Chondrocyte (in vitro differentiated cells): ENCODE measurements at regions not wholly inside any gene's neighbourhood (a gene's known extent, or its start where the extent isn't known, plus 50 kb on each side); places are given as distances from the start of the nearest gene placed in this dataset.

ENCODE experiments used
- DNase-seq: peaks from one replicate; pipeline ENCODE4 v3.0.0; 2021; ENCODE audit warnings: mixed read lengths, low spot score
- H3K27ac Mint-ChIP-seq: one replicate; pipeline ENCODE4 v1.8.0; 2021; ENCODE audit warnings: mild to moderate bottlenecking, moderate library complexity, mixed read lengths; ENCODE audit not compliant: unreplicated experiment
- H3K27me3 Mint-ChIP-seq: 2 replicates; pipeline ENCODE4 v1.8.0; 2021; ENCODE audit warnings: low read depth, mixed read lengths
- H3K36me3 Mint-ChIP-seq: 2 replicates; pipeline ENCODE4 v1.8.0; 2021; ENCODE audit warnings: low read depth, mixed read lengths
- H3K4me1 Mint-ChIP-seq: 2 replicates; pipeline ENCODE4 v1.8.0; 2021; ENCODE audit warnings: low read depth, mild to moderate bottlenecking, mixed read lengths
- H3K4me3 Mint-ChIP-seq: one replicate; pipeline ENCODE4 v1.8.0; 2021; ENCODE audit warnings: mild to moderate bottlenecking, moderate library complexity, mixed read lengths; ENCODE audit not compliant: unreplicated experiment
- H3K9me3 Mint-ChIP-seq: 2 replicates; pipeline ENCODE4 v1.8.0; 2021; ENCODE audit warnings: low read depth, mixed read lengths
- TF ChIP-seq, protein P1 (sequence below): fragments of 200-600 bp; sonication (generic); IDR thresholded peaks from 2 replicates; pipeline ENCODE4 v1.5.0; 2021; ENCODE audit warnings: antibody characterized with exemption, mild to moderate bottlenecking, moderate library complexity

DNA sequence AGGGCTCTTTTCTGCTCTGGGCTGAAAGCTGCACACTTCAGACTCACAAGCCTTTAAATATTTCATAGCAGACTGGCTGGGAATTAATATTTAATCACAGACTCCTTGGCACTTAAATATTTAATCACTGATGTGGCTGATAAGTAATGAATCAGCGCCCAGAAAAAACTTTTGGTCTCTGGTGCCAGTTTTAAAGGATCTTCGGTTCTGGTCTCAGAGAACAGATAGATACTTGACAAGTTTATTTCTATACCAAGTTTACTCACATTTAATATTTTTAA lies 201.2 kb downstream of the MYCN start:
- Mint-ChIP-seq H3K9me3 (no peaks in the 10 kb centered on the region), H3K27me3 (peaks cover 6% of the 10 kb centered on the region), H3K36me3 (no peaks in the 10 kb centered on the region), H3K4me3 (no peak overlapping the region), H3K4me1 (no peaks in the 10 kb centered on the region), H3K27ac (no peak overlapping the region)
- DNase-seq = no peak
- TF ChIP-seq, protein P1, sequence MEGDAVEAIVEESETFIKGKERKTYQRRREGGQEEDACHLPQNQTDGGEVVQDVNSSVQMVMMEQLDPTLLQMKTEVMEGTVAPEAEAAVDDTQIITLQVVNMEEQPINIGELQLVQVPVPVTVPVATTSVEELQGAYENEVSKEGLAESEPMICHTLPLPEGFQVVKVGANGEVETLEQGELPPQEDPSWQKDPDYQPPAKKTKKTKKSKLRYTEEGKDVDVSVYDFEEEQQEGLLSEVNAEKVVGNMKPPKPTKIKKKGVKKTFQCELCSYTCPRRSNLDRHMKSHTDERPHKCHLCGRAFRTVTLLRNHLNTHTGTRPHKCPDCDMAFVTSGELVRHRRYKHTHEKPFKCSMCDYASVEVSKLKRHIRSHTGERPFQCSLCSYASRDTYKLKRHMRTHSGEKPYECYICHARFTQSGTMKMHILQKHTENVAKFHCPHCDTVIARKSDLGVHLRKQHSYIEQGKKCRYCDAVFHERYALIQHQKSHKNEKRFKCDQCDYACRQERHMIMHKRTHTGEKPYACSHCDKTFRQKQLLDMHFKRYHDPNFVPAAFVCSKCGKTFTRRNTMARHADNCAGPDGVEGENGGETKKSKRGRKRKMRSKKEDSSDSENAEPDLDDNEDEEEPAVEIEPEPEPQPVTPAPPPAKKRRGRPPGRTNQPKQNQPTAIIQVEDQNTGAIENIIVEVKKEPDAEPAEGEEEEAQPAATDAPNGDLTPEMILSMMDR = no peak

DNA sequence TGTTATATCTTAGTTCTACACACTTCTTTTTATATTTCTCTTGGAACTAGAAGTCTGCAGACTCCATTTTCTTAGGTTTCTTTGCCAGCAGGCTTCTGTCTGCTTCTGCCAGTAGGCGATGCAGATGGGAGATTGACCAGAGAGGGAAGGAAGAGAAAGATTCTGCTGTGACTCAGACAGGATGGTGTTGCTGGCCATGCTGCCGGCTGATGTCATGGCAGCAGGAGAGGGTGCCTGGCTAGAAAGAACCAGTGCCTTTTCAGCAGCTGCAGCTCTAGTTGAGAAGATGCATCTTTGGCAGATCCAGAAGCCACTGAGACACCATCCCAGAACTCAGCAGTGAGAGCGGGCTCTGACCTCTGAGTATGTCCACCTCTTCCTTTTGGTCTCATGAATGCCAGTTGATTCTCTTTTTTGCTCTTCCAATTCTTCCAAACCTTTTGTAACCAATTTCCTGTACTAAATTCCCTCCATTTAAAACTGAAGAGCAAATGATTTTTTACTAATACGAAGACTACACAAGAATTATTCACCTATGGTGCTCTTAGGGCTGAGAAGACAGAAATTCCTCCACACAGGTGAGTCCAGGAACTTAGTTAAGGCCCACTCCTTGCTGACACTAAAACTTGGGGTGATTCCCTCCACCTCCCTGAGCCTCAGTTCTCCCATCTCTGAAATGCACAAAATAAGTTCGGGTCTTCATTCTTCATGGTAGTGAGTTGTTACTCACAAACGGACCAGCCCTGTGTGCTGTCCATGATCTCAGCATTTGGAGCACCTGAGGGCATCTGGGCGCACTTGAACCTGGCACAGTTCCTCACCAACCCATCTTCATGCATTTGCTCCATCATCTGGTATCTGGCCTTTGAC lies 200.7 kb downstream of the MYCN start:
- no peak overlapping the region for H3K27ac Mint-ChIP-seq
- H3K4me1 Mint-ChIP-seq = no peaks in the 10 kb centered on the region
- H3K27me3 Mint-ChIP-seq = peaks cover 6% of the 10 kb centered on the region
- H3K4me3 Mint-ChIP-seq = no peak overlapping the region
- TF ChIP-seq, protein P1 = no peak
- no peaks in the 10 kb centered on the region for H3K36me3 Mint-ChIP-seq
- no peak for DNase-seq
- H3K9me3 Mint-ChIP-seq = no peaks in the 10 kb centered on the region

DNA sequence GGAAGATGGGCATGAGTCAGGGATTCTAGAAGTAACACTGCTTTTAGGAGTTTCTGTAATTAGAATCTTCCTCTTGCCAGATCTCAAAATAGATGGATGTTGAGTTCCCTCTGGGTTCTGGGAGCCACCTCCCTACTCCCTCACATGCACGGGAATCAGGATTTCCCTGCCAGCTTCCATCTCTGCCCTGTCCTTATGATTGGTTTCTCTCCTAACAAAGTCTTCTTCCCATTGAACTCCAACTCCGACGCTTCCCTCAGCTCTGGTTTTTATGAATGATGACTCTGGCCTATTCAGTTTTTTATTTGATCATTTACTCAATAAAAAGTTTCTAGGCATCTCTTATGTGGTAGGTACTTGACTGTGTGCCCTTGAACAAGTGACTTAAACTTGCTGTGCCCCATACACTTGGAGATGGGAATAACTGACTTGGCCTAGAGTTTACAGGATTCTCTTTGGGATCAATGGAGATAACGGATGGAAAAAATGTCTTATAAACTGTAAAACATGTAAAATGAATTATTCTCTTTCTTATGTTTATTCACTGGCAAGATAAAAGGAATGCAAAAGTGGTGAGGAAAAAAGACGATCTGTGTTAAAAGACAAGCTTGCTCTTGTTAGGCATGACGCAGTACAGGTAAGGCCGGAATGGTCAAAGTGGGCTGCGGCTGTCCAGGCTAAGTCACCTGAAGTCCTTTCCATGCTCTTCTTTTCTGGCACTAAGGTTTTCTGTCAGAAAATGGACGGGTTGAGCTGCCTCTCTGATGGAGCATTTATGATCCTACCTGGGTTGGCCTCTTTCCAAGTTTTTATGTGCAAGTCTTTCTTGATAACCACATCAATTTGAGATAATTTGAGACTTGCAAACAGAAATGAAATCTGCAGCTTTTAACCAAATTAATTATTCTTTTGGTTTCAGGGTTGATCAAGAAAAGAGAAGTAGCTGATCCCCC lies 199.6 kb downstream of the MYCN start:
- DNase-seq = no peak
- peaks cover 6% of the 10 kb centered on the region for H3K27me3 Mint-ChIP-seq
- no peaks in the 10 kb centered on the region for H3K9me3 Mint-ChIP-seq
- H3K4me1 Mint-ChIP-seq = no peaks in the 10 kb centered on the region
- TF ChIP-seq, protein P1 = no peak
- no peaks in the 10 kb centered on the region for H3K36me3 Mint-ChIP-seq
- H3K4me3 Mint-ChIP-seq = no peak overlapping the region
- no peak overlapping the region for H3K27ac Mint-ChIP-seq

DNA sequence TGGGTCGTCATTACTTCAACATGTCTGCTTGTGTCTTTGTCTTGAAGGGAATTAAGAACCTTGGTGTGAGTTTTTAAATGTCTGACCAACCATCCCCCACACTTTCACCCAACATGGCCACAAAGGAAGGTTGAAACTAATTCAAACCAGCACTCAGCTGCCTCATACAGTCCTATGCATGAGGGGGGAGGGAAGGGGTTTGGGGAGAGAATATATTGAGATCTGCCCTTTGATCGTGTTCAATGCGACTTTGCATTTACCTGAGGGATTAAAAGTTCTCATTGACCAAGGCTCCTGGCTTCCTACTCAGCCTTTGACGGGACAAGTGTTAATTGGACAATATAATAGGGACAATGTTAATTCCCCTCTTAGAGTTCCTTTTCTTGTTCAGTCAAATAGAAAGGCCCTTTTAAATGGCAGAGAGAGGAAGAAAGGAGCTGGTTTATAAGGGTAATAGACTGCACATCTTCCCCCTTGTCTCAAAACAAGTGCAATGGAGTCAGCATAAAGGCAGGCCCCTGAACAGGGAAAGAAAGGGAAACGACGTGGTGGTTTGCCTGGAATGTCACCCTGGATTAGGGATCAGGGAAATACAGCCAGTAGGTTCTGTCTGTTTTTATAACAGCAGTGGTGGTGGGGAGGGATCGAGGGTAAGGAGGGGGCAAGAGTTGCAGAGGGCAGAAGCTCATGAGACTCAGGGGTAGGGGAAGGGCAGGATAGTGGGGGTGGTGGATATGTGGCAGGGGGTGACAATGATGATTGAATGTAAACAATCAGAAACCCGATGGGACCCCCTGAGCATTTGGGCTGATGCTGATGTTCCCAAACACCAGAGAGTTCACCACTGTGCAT lies 198.7 kb downstream of the MYCN start:
- no peak overlapping the region for H3K4me3 Mint-ChIP-seq
- no peaks in the 10 kb centered on the region for H3K36me3 Mint-ChIP-seq
- TF ChIP-seq, protein P1 = no peak
- peaks cover 6% of the 10 kb centered on the region for H3K27me3 Mint-ChIP-seq
- no peak for DNase-seq
- no peaks in the 10 kb centered on the region for H3K9me3 Mint-ChIP-seq
- no peak overlapping the region for H3K27ac Mint-ChIP-seq
- H3K4me1 Mint-ChIP-seq = no peaks in the 10 kb centered on the region
